Liver (tissue), 3 donors: ENCODE measurements at regions not wholly inside any gene's neighbourhood (a gene's known extent, or its start where the extent isn't known, plus 50 kb on each side); places are given as distances from the start of the nearest gene placed in this dataset.

Source experiments
- RXRA ChIP-seq, 2 donors: IDR thresholded peaks; 2 replicates each; pipeline ENCODE4 v1.6.1; 2017 to 2018; ENCODE audit warnings: antibody characterized with exemption in 2 of 2, mild to moderate bottlenecking in 1 of 2
- SP1 ChIP-seq: IDR thresholded peaks from 2 replicates; pipeline ENCODE4 v1.6.1; 2018; ENCODE audit warnings: antibody characterized with exemption, mild to moderate bottlenecking
- TAF1 ChIP-seq: conservative IDR thresholded peaks from 2 replicates; pipeline ENCODE4 v1.6.1; 2016; ENCODE audit warnings: antibody characterized with exemption, mild to moderate bottlenecking
- TF ChIP-seq, protein P1 (sequence below): fragments of 150-350 bp; IDR thresholded peaks from 2 replicates; pipeline ENCODE4 v1.5.1; 2017; ENCODE audit warnings: improper control_type of control experiment, low read depth, low read length; ENCODE audit not compliant: missing input control
- TF ChIP-seq, protein P2 (sequence below): IDR thresholded peaks from 2 replicates; pipeline ENCODE4 v1.6.1; 2016; ENCODE audit warnings: antibody characterized with exemption, mild to moderate bottlenecking
- donor health status: healthy.
- donor health status: healthy.

DNA sequence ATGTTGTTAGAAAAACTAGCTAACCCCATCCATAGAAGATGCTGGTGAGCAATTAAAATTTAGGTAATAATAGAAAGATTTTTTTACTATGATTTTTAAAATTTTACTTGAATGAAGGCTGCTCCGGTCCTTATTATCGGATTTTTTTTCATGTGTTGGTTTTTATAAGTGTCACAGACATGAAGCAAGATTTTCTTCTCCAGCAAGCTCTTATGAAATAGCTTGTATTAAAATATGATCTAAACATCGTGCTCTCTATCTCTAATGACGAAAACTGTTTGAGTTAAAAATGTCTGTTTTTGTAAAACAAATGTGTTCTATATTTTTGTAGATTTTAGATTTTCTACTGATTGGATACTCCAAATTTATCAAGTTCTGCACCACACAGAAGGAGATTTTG lies 339.6 kb downstream of the ZNF536 start:
- TF ChIP-seq, protein P1, sequence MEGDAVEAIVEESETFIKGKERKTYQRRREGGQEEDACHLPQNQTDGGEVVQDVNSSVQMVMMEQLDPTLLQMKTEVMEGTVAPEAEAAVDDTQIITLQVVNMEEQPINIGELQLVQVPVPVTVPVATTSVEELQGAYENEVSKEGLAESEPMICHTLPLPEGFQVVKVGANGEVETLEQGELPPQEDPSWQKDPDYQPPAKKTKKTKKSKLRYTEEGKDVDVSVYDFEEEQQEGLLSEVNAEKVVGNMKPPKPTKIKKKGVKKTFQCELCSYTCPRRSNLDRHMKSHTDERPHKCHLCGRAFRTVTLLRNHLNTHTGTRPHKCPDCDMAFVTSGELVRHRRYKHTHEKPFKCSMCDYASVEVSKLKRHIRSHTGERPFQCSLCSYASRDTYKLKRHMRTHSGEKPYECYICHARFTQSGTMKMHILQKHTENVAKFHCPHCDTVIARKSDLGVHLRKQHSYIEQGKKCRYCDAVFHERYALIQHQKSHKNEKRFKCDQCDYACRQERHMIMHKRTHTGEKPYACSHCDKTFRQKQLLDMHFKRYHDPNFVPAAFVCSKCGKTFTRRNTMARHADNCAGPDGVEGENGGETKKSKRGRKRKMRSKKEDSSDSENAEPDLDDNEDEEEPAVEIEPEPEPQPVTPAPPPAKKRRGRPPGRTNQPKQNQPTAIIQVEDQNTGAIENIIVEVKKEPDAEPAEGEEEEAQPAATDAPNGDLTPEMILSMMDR: no peak
- TF ChIP-seq SP1 (no peak), RXRA (IDR thresholded peaks at IDR 0.05) (no peak), TAF1 (no peak)
- TF ChIP-seq, protein P2, sequence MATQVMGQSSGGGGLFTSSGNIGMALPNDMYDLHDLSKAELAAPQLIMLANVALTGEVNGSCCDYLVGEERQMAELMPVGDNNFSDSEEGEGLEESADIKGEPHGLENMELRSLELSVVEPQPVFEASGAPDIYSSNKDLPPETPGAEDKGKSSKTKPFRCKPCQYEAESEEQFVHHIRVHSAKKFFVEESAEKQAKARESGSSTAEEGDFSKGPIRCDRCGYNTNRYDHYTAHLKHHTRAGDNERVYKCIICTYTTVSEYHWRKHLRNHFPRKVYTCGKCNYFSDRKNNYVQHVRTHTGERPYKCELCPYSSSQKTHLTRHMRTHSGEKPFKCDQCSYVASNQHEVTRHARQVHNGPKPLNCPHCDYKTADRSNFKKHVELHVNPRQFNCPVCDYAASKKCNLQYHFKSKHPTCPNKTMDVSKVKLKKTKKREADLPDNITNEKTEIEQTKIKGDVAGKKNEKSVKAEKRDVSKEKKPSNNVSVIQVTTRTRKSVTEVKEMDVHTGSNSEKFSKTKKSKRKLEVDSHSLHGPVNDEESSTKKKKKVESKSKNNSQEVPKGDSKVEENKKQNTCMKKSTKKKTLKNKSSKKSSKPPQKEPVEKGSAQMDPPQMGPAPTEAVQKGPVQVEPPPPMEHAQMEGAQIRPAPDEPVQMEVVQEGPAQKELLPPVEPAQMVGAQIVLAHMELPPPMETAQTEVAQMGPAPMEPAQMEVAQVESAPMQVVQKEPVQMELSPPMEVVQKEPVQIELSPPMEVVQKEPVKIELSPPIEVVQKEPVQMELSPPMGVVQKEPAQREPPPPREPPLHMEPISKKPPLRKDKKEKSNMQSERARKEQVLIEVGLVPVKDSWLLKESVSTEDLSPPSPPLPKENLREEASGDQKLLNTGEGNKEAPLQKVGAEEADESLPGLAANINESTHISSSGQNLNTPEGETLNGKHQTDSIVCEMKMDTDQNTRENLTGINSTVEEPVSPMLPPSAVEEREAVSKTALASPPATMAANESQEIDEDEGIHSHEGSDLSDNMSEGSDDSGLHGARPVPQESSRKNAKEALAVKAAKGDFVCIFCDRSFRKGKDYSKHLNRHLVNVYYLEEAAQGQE: no peak
